ENCODE measurements at regions not wholly inside any gene's neighbourhood (a gene's known extent, or its start where the extent isn't known, plus 50 kb on each side); places are given as distances from the start of the nearest gene placed in this dataset.
"Not testable (repeated sequence)": the region's sequence is repeated elsewhere in the genome, so short reads cannot be mapped to it uniquely, and the experiment has no call there.

DNA sequence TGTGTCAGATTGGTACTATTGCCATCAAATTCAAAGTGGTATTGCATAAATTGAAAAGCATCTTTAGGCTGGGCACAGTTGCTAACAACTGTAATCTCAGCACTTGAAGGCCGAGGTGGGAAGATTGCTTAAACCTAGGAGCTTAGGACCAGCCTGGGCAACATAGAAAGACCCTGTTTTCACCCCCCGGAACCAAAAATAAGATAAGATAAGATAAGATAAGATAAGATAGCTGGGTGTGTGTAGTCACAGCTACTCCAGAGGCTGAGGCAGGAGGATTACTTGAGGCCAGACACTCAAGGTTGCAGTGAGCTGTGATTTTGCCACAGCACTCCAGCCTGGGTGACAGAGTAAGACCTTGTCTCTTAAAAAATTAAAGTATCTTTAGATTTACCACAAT, 297.9 kb upstream of the SEMA6A start:
- Histone ChIP-seq H3K9ac (ENCODE audit: low read length) (no peak overlapping the region), H3K4me2 (ENCODE audit: low read length) (no peak overlapping the region), H2AFZ (ENCODE audit: low read depth, low read length) (no peak overlapping the region), H3K36me3 (replicated peaks; ENCODE audit: low read depth, low read length) (no peaks in the 10 kb centered on the region), H3K79me2 (ENCODE audit: low read length) (no peaks in the 10 kb centered on the region), H3K27me3 (ENCODE audit: low read depth, low read length) (no peaks in the 10 kb centered on the region), H3K4me3 (ENCODE audit: low read length) (no peak overlapping the region), H3K9me3 (ENCODE audit: insufficient read depth, low read length) (no peaks in the 10 kb centered on the region), H4K20me1 (ENCODE audit: insufficient read depth, low read length) (no peaks in the 10 kb centered on the region), H3K4me1 (ENCODE audit: low read length) (no peaks in the 10 kb centered on the region), H3K27ac (ENCODE audit: low read length) (no peak overlapping the region)
- TF ChIP-seq EZH2phosphoT487 (IDR thresholded peaks at IDR 0.05; ENCODE audit: low read depth) = no peak
- TF ChIP-seq, protein P1, sequence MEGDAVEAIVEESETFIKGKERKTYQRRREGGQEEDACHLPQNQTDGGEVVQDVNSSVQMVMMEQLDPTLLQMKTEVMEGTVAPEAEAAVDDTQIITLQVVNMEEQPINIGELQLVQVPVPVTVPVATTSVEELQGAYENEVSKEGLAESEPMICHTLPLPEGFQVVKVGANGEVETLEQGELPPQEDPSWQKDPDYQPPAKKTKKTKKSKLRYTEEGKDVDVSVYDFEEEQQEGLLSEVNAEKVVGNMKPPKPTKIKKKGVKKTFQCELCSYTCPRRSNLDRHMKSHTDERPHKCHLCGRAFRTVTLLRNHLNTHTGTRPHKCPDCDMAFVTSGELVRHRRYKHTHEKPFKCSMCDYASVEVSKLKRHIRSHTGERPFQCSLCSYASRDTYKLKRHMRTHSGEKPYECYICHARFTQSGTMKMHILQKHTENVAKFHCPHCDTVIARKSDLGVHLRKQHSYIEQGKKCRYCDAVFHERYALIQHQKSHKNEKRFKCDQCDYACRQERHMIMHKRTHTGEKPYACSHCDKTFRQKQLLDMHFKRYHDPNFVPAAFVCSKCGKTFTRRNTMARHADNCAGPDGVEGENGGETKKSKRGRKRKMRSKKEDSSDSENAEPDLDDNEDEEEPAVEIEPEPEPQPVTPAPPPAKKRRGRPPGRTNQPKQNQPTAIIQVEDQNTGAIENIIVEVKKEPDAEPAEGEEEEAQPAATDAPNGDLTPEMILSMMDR (IDR thresholded peaks at IDR 0.05; ENCODE audit: low read depth, low read length) = no peak

DNA sequence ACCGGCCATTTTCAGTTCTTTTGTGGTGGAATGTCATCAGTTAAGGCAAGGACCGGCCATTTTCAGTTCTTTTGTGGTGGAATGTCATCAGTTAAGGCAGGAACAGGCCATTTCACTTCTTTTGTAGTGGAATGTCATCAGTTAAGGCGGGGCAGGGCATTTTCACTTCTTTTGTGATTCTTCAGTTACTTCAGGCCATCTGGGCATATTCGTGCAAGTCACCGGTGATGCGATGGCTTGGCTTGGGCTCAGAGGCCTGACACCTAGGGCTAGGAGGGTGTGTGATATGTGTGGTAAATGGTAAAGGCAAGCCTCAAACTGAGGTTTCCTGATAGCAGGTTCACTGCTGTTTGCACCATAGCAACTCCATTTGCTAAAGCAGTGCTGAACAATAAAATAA, 293.2 kb upstream of the SEMA6A start:
- H3K27ac ChIP-seq (ENCODE audit: low read length); H4K20me1 ChIP-seq (ENCODE audit: insufficient read depth, low read length); H3K4me3 ChIP-seq (ENCODE audit: low read length); H3K9me3 ChIP-seq (ENCODE audit: insufficient read depth, low read length); H3K4me2 ChIP-seq (ENCODE audit: low read length); H3K79me2 ChIP-seq (ENCODE audit: low read length); H3K36me3 ChIP-seq (replicated peaks; ENCODE audit: low read depth, low read length); H2AFZ ChIP-seq (ENCODE audit: low read depth, low read length); H3K27me3 ChIP-seq (ENCODE audit: low read depth, low read length); H3K4me1 ChIP-seq (ENCODE audit: low read length); H3K9ac ChIP-seq (ENCODE audit: low read length): not testable (repeated sequence)

DNA sequence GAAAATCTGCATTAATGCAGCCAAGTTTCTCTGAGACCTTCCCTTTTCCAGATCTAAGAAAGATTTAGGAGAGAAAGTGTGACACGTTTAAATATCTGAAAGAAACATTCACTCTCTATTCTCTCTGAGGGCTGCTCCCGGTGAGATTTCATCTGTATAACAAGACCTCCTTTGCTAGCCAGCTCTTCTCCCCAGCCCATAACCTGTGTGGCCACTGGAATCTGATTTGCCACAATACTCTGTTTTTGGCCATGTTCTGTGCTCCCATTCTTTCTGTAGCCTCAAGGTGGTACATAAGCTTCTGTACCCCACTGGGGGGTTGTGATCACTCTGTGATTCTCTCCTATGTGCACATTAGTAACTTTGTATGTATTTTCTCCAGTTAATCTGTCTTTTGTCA, 291.0 kb upstream of the SEMA6A start:
- no peak overlapping the region for H3K4me2 ChIP-seq (ENCODE audit: low read length)
- no peak overlapping the region for H3K9ac ChIP-seq (ENCODE audit: low read length)
- no peak overlapping the region for H3K27ac ChIP-seq (ENCODE audit: low read length)
- H3K36me3 ChIP-seq (replicated peaks; ENCODE audit: low read depth, low read length) = no peaks in the 10 kb centered on the region
- no peaks in the 10 kb centered on the region for H4K20me1 ChIP-seq (ENCODE audit: insufficient read depth, low read length)
- no peaks in the 10 kb centered on the region for H3K27me3 ChIP-seq (ENCODE audit: low read depth, low read length)
- no peak overlapping the region for H2AFZ ChIP-seq (ENCODE audit: low read depth, low read length)
- TF ChIP-seq, protein P1 (IDR thresholded peaks at IDR 0.05; ENCODE audit: low read depth, low read length) = no peak
- TF ChIP-seq EZH2phosphoT487 (IDR thresholded peaks at IDR 0.05; ENCODE audit: low read depth) = no peak
- H3K4me3 ChIP-seq (ENCODE audit: low read length) = no peak overlapping the region
- no peaks in the 10 kb centered on the region for H3K9me3 ChIP-seq (ENCODE audit: insufficient read depth, low read length)
- H3K4me1 ChIP-seq (ENCODE audit: low read length) = no peaks in the 10 kb centered on the region
- no peaks in the 10 kb centered on the region for H3K79me2 ChIP-seq (ENCODE audit: low read length)

DNA sequence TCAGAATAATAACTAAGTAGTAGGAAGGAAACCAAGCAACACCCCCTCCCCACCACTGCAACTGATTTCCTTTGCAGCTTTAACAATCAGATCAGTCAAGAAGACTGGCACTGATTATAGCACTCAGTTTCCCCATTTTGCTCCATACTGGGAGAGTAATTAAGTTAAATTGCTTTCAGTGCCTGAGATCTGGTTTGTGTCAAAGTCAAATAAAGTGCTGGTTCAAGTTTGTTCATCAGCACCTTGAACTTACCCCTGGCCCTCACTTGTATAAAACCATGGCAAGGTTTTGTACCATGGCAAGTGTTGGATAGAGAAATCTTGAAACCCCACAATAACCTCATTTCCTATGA, 290.2 kb upstream of the SEMA6A start:
- H3K9ac ChIP-seq (ENCODE audit: low read length) = no peak overlapping the region
- no peaks in the 10 kb centered on the region for H3K36me3 ChIP-seq (replicated peaks; ENCODE audit: low read depth, low read length)
- H3K4me2 ChIP-seq (ENCODE audit: low read length) = no peak overlapping the region
- no peaks in the 10 kb centered on the region for H3K79me2 ChIP-seq (ENCODE audit: low read length)
- no peaks in the 10 kb centered on the region for H4K20me1 ChIP-seq (ENCODE audit: insufficient read depth, low read length)
- no peak overlapping the region for H3K4me3 ChIP-seq (ENCODE audit: low read length)
- no peaks in the 10 kb centered on the region for H3K27me3 ChIP-seq (ENCODE audit: low read depth, low read length)
- H3K4me1 ChIP-seq (ENCODE audit: low read length) = no peaks in the 10 kb centered on the region
- H3K27ac ChIP-seq (ENCODE audit: low read length) = no peak overlapping the region
- H3K9me3 ChIP-seq (ENCODE audit: insufficient read depth, low read length) = no peaks in the 10 kb centered on the region
- no peak overlapping the region for H2AFZ ChIP-seq (ENCODE audit: low read depth, low read length)
- TF ChIP-seq EZH2phosphoT487 (IDR thresholded peaks at IDR 0.05; ENCODE audit: low read depth) = no peak
- TF ChIP-seq, protein P1 (IDR thresholded peaks at IDR 0.05; ENCODE audit: low read depth, low read length) = no peak

All from OCI-LY3 (cell line).